Inflammatory macrophage treated with lipopolysaccharide for 1 hour (primary cell): ENCODE measurements at regions not wholly inside any gene's neighbourhood (a gene's known extent, or its start where the extent isn't known, plus 50 kb on each side); places are given as distances from the start of the nearest gene placed in this dataset.
"Not testable (repeated sequence)": the region's sequence is repeated elsewhere in the genome, so short reads cannot be mapped to it uniquely, and the experiment has no call there.

Source experiments
- DNase-seq, 2 donors: peaks; one replicate each; pipeline ENCODE4 v3.0.0-alpha.2; 2020 to 2022

DNA sequence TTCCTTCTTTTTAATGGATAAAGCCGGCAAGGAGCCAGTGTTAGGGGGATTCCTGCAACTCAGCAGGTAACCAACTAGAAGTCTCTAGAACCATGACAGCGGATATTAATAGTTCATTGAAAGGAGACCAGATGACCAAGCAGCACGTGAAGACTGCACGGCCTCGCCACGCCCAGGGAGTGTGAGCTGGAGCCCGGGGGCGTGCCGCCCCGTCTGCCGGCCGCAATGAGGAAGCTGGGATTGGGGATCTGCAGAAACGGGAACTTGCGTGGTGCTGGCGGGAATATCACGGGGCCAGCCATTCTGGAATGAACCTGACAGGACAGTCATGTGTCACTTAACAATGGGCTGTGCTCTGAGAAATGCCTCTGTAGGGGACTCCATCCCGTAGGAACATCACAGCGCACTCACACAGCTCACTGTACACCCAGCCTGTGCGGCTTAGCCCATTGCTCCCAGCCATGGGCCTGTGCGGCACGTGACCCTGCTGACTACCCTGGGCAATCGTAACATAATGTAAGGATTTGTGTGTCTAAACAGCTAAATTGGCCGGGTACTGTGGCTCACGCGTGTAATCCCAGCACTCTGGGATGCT, 4092.8 kb upstream of the TPTE start:
- DNase-seq, result not testable (repeated sequence)

DNA sequence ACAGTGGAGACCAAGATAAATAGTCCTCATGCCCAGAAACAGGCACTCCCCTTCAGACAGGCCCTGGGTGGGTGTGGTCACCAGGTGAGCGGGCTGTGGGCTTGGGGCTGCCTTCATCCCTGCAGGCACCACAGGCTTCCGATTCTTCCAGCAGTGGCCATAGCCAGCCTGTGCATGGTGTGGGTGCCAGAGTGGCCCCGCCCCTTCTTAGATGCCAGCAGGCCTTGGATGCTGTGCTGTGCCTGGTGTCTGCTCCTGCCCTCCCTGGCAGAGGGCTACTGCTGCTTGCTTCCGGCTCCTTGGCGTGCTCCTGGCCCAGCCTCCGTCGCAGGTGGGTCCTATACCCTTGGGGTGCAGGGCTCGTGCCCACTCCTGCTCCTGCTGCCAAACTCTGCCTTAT, 4091.5 kb upstream of the TPTE start:
- DNase-seq, result not testable (repeated sequence)

DNA sequence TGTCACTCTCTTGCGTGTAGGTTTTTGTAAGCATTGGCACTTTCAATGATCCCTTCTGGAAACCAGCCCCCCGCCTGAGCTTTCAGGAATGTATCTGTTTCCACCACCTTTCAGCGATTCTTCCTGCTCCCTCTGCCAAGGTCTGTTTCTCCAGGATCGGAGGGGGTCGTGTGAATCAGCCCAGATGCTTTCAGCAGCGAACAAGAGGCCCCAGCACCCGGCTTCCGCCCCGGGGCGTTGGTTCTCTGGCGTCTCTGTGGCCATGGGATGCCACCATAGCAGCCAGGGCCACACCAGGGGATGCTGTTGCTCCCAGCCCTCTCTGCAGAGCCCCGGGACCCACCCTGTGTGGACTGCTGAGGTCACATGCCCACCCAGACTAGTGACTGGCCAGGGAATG, 4088.2 kb upstream of the TPTE start:
- DNase-seq, result not testable (repeated sequence)

DNA sequence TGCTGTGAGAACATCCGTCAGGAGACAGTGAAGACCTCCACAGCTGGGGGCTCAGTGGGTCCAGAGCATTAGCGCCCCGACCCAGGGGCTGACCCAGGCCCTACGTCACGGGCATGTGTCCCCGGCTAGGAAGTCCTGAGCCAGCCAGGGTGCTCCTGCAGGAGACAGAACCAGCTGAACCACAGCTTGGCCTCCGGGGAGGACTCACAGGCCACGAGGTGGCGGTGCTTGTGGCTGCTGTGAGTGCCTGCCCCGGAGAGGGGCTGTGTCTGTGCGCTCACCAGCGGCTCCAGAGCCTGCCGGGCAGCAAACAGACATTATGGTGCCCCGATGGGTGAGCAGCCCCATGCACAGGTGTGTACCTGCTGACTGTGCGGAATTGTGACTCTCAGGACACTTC, 4085.2 kb upstream of the TPTE start:
- not testable (repeated sequence) for DNase-seq

DNA sequence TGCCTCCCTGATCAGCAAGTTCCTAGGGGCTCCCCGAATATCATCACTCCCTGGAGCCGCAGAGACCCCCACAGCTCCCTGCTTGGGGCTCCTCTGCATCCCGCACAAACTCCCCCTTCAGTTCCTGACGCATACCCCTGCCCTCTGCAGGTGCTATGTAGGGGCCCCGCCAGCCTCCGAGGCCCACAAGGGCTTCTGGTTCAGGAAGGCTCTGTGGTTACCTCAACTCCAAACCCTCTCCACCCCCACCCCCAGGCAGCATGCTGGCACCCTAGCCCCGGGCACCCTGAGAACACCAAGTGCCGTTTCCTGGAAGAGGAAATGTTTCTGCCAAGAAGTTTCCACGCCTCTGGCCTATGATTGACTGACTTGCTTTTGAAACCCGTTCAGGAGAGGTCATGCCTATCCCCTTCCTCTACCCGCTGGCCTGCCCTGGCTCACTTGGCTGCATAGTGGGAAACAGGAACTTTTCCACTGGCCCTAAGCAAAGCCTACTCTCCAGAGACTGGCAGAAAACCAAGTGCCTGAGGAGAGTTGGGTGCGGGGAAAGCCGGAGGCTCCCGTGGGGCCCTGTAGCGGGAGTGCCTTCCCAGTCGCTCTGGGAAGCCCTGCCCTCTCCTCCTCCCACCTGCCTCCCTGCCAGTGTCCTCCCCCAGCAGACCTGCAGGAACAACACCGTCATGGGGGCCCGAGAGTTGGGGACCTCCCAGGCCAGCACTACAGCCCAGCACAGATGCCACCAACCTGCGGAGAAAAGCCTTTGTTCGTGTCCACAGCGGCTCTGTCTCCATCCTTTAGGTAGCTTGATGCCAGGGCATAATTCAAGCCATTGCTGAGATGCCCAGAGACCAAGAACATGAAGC, 4084.2 kb upstream of the TPTE start:
- not testable (repeated sequence) for DNase-seq

DNA sequence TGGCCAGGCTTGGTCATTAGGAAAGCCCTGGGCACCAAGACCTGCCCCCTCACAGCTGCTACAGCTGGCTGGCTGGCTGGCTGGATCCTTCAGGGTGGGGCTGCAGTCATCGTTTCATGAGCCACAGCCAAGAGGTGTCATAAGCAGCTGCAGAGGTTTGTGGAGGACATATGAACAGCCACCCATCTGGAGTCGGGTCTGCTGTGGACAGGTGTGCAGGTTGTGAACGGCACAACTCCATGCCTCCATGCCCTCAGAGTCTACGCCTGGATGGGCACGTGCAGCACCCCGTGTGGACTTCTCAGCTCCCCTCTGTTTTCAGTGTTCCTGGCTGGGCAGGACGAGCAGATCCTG, 4083.6 kb upstream of the TPTE start:
- DNase-seq, result not testable (repeated sequence)

DNA sequence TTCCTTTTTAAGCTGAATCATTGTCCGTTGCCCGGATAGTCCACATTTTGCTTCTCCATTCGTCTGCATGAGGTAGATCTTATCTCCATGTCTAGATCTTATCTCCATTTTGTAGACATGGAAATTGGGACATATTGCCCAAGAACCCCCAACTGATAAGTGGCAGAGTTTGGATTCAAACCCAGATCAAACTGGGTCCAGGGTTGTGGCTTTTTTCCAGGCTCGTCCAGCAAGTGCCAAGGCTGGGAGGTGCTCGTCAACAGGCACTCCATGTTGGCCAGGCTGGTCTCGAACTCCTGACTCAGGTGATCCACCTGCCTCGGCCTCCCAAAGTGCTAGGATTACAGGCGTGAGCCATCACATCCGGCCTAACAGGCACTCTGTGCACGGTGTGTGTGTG, 4082.3 kb upstream of the TPTE start:
- not testable (repeated sequence) for DNase-seq

DNA sequence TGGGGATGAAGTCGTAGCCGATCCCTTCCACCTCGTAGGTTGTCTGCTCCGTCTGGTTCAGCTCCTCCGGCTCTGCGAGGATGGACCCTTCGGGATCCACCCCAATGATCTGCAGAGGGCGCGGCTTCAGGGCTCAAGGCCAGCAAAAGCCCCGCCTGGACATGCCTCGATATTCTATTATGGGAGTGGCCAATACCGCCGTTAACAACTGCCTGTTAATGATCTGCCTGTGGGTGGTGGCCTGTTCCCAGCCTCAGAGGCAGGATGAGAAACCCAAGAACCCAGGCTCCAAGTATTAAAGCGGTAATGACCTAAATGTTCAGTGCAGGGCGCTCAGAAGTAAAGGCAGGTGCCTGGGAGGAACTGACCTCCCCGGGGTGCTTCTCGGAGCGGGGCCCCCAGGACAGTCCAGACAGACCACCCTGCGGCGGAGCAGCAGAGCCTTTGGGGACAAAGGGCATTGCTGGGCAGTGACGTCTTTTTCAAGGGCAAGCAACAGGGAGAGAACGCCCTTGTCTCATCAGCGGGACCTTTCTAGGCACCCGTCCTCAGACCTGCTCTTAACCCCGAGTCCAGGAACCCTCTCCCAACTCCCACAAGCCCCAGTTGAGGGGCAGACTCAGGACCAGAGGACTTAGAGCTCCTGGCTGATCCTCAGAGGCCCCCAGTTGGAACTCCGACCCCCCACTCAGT, 4066.6 kb upstream of the TPTE start:
- DNase-seq, result not testable (repeated sequence)

DNA sequence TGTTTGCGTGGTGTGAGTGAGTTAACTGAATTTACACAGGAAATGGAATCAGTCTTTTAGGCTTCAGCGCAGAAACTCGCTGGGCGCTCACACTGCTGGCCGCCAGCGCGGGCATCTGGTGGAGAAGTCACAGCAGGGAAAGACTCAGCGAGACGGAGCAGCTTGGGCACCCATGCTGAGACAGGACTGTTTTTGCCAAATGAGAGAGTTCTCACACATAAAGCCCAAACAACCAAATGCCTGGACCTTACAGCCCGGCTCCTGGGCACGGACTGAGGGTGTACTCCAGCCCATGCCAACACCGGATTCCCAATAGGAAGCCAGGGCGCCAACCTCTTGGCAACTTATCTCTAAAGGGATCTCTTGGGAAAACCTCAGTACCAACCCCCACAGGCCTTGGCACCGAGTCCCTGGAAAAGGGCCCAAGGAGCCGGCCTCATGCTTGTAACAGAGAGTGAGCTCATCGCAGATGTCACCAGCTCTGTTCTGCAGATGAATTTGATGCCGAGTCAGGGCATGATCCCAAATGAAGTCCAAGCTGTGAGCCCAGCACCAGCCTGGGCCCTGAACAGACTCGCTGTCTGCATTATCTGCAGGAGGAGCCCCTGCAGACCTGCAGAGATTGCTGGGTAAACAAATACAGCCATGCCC, 4065.2 kb upstream of the TPTE start:
- DNase-seq, result not testable (repeated sequence)

DNA sequence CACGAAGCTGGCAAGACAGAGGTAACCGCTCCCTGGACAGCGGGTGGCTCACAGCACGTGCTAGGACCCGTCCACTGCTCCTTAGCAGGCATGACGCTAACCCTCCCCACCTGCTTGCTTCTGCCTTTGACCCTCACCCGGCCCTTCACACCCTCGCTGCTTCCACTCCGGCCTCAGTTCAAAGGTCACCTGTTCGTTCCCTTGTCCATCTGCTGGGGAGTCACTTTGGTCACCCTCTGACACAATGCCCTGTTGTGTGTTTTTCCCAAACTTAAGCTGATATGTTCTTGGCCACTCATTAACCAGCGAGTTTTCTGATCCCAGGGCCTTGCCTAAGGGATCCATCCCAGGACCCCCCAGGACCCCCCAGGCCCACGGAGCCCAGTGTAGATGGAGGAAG, 4061.6 kb upstream of the TPTE start:
- DNase-seq, result not testable (repeated sequence)

DNA sequence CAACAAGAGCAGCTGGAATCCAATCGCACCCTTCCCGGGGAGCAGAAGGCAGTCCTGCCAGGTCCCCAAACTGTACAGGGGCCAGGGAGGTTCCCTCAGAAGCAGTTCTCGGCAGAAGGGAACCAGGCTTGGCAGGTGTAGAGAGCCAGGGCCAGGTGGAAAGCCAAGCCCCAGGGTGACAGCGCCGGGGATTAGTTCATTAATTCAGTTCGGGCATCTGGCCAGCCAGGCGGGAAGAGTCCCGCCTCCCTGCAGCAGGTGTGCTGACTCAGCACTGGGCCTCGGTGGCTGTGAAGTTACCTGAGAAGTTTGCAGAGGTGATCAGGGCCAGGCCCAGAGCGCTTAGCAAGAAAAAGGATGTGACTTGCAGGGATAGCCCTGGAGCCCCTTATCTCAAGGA, 4060.0 kb upstream of the TPTE start:
- DNase-seq, result not testable (repeated sequence)

DNA sequence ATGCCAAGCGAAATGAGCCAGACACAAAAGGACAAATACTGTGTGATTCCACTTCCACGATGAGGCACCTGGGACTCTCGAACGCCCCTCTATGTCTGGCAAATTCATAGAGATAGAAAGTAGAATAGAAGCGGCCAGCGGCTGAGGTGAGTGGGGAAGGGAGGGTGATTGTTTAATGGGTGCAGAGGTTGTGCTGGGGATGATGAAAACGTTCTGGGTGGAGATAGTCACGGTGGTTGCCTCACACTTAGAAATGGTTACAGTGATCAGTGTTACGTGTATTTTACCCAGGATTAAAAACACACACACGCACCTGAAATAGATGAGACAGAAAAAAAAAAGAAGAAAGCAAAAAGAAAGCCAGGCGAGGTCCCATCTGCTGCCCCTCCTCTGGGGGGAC, 4057.0 kb upstream of the TPTE start:
- DNase-seq, result not testable (repeated sequence)

DNA sequence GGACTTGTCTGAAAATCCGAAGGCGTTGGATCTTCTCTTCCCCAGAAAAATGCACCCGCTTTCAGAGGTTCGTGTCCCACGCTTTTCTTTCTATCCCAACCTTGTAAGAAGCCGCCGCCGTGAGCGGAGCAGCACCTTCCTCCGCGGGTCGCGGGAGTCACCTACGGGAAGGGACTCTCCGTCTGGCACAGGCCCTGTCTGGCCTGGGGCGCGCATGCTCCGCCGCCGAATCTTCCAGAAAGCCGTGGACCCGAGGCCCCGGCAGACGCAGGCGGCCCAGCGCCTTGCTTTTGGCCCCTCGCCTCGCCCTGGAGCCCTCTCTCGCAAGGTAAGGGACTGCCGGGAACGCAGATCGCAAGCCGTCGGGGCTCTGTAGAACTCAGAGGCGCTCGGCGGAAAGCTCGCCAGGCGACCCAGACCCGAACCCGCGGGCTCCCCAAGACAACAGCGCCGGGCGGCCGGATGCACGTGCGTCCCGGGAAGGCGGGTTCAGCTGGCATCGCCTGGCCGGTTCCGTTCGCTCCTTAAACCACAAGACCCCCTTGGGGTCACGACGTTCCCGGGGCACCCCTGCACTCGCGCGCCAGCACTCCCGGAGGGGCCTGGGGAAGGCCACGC, 4055.2 kb upstream of the TPTE start:
- not testable (repeated sequence) for DNase-seq

DNA sequence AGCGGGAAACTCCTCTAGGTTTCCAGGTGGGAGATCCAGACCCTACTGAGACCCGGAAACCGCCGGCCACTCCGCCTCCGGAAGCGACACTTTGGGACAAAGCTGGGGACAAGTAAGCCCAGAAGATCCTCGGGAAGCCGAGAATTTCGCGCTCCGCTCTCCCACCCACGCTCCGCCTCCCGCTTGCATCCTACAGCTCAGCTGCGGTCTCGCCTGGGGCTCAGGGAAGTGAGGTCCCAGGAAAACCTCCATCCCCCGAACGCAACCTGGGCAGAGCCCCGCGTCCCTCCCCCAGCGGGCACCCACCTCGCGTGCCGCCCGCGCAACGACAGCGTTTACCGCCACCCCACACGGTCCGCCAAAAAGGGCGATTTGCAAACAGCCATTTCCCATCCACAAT, 4054.7 kb upstream of the TPTE start:
- not testable (repeated sequence) for DNase-seq

DNA sequence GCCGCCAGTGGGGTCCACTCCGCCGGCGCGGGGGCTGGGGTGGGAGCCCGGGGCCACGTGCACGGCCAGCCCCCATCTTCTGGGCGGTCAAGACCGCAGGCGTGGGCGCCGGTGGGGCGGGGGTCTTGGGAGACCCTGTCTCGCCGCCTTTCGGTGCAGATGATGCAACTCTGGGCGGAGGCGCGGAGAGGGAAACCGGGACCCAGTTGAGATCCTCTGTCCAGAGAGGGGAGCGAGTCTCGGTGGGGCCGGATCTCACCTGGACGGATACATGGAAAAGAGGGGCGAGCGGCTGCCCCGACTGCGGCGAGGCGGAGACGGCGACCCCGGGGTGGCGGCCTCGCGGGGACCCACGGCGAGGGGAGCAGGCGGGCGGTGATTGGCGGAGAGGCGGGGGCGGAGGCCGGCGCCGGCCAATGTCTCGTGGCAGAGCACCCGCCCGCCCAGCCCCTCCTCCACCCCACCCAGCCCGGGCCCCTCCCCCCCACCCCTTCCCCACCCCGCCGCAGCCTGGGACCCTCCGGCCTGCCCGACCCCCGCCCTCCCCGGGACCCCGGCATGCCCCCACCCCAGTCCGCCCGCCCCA, 4054.1 kb upstream of the TPTE start:
- not testable (repeated sequence) for DNase-seq

DNA sequence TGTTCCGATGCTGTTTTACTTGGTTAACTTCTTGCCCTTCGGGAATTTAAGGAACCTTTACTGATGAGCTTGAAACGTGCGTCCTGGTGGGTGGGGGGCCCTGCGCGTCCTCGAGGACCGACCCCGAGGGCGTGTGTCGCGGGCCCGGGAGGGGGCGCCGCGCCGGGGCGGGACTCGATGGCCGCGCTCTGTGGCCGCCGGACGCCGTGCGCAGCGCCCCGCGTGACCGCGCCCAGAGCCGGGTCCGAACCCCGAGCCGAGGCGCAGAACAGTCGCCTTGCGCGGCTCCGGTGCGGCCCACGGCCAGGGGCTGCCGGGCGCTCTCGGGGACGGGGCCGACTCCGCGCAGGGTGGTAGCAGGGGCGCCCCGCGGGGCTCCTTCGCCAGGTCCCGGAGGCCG, 4053.5 kb upstream of the TPTE start:
- not testable (repeated sequence) for DNase-seq

DNA sequence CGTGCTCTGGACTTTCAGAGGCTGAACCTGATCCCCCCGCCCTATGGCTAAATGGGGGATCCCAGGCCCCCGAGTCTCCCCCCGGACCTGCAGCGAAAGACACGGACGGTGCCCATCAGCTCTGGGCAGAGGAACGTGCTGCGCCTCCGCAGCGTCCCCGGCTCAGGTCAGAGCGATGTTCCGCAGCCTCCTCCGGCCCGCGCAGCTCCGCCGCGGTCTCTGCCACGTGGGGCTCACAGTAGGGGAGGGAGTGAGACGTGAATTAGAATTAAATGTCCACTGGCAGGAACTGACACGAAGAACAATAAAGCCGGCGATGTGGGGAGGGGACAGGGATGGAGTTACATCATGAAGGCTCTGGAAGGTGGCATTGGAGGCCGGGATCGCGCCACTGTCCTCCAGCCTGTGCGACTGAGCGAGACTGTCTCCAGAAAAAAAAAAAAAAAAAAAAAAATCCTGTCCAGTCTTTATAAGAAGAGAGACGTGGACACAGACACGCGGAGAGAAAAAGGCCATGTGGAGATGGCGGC, 4053.0 kb upstream of the TPTE start:
- not testable (repeated sequence) for DNase-seq

DNA sequence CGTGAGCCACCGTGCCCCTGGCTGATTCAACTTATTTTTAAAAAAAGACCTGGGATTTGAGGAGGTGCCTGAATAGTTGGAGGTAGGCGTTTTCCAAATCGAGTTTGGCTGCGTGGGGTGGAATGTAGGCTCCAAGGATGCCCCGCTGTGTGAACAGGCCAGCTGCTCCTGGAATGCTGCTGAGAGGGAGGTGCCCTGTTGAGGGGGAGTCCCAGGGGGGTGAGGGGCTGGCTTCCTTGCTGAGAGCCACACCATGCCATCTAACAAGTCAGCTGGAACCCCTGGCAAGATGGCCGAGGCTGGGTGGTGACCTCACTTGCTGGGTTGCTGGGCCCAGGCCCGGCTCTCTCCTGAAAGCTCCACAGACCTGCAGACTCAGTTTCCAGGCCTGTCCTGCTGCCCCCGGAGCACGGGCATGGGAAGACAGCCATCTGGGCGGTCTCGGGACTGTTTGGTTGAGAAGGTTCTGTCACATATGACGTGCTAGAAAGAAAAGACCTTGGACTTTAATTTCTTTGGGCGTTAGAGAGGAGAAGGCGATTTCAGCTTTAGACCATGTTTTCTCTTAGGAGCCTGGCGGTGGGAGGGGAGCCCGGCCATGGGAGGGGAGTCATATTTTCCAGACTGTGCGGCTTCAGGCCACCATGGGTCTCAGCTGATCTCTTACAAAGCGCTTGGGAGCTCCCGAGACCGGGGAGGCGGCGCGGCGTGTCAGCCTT, 4047.0 kb upstream of the TPTE start:
- not testable (repeated sequence) for DNase-seq

DNA sequence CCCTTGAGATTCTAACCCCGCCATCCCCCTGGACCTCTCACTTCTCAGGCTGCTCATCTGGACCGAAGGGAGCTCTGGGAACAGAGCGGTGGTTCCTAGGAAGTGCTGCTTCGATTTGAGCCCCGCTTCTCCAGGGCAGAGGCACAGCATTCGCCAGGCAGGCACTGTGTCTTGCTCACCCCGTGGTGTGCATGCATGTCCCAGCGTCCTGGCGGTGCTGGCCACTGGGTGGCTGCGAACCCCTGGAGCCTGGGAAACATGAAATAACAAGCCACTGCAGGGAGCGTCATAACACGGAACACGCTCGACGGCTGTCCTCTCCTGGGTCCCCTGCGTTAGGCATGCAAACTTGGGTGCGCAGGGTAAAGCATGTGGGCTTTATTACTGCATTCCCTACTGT, 4040.3 kb upstream of the TPTE start:
- not testable (repeated sequence) for DNase-seq

DNA sequence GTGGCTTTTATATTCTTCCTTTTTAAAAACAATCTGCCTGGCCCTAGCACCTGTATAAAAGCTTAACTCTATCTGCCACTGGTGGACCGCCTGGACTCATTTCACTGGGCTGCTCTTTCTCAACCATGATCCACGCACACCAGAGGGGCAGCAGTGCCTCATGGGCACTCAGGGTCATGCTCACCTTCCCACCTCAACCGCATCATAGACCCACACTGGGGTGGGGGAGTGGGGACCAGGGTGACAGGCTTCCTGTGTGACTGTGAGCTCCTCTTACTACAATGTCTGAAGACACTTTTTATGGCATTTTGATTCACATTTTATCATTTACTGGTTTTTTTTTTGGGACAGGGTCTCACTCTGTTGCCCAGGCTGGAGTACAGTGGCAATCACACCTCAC, 4038.8 kb upstream of the TPTE start:
- DNase-seq, result not testable (repeated sequence)

DNA sequence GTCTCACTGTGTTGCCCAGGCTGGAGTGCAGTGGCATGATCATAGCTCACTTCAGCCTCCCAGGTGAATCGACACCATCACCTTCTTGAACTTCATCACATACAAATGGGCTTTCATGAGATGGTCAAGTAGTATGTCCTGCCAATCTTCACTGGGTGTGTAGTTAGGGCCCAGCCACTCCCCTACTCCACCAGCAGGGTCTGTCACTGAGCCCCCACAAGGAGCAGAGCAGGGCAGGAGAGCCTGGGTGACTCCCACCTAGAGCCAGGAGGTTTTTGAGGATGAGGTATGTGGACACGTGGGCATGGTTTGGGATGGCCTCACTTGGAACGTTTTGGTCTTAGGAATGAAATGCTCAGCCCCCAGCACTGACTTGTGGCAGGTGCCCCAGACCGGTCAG, 4037.7 kb upstream of the TPTE start:
- DNase-seq, result not testable (repeated sequence)
